ENCODE measurements at regions not wholly inside any gene's neighbourhood (a gene's known extent, or its start where the extent isn't known, plus 50 kb on each side); places are given as distances from the start of the nearest gene placed in this dataset.

- no peak for TF ChIP-seq CTCF (IDR thresholded peaks at IDR 0.05; ENCODE audit: control insufficient read depth, insufficient read depth, low read depth, low read length, missing control alignments)
- no peak for DNase-seq (ENCODE audit: low read depth)
- H3K4me3 ChIP-seq (ENCODE audit: control insufficient read depth, low read depth, low read length) = no peak overlapping the region
Observed at GRCh38 chr4:80124246-80125211, 51.5 kb upstream of the ANTXR2 start.
